Upper lobe of right lung (tissue), 1 donor: ENCODE measurements at regions not wholly inside any gene's neighbourhood (a gene's known extent, or its start where the extent isn't known, plus 50 kb on each side); places are given as distances from the start of the nearest gene placed in this dataset.

Experiments
- ATAC-seq: fragments of 200-7000 bp; cut with Tn5 transposase; one replicate; pipeline ENCODE4 v1.9.1; 2020; ENCODE audit warnings: mild to moderate bottlenecking, moderate library complexity
- DNase-seq: peaks from one replicate; pipeline ENCODE4 v3.0.0-alpha.2; 2020
- H3K27ac ChIP-seq: fragments of 200-600 bp; one replicate; pipeline ENCODE4 v1.8.0; 2022
- H3K27me3 ChIP-seq: fragments of 200-600 bp; one replicate; pipeline ENCODE4 v1.8.0; 2022; ENCODE audit warnings: mild to moderate bottlenecking
- H3K36me3 ChIP-seq: fragments of 200-600 bp; one replicate; pipeline ENCODE4 v1.8.0; 2022
- H3K4me1 ChIP-seq: fragments of 200-600 bp; one replicate; pipeline ENCODE4 v1.8.0; 2022
- H3K4me3 ChIP-seq: fragments of 200-600 bp; one replicate; pipeline ENCODE4 v1.8.0; 2022; ENCODE audit warnings: mild to moderate bottlenecking
- H3K9me3 ChIP-seq: fragments of 200-600 bp; one replicate; pipeline ENCODE4 v1.8.0; 2022
- intact Hi-C: fragments of 100-400 bp; cut with DNase I; formaldehyde crosslinking; loops from one replicate; pipeline ENCODE4 v1.11.0; 2022
- TF ChIP-seq, protein P1 (sequence below): fragments of 200-600 bp; IDR thresholded peaks from one replicate; pipeline ENCODE4 v1.8.0; 2022; ENCODE audit warnings: antibody characterized with exemption
- donor health status: DM: no; HTN: yes; CAD: no; lungs with severe emphysema.

DNA sequence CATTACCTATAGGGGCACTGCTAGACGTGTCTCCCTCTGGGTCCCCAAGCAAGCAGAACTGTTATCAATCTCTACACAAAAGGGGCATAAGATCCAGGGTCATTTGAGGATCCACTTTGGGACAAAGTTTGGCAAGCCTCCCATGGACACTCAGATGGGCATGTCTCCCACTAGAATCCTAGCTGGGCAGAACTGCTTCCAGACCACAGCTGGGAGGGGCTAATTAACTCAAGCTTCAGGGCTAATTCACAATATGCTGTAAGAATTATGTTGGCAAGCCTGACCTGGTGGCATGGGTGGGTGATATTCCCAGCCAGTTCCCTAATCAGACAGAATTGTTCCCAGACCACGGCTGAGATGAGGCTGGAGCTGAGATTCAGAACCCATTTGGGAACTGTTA lies 738.4 kb upstream of the FZD8 start:
- H3K27me3 ChIP-seq = no peaks in the 10 kb centered on the region
- no peak overlapping the region for H3K4me3 ChIP-seq
- ATAC-seq = no peak
- intact Hi-C loops = no loop called here
- no peak for DNase-seq
- H3K9me3 ChIP-seq = no peaks in the 10 kb centered on the region
- H3K27ac ChIP-seq = no peak overlapping the region
- H3K36me3 ChIP-seq = no peaks in the 10 kb centered on the region
- H3K4me1 ChIP-seq = no peaks in the 10 kb centered on the region
- TF ChIP-seq, protein P1, sequence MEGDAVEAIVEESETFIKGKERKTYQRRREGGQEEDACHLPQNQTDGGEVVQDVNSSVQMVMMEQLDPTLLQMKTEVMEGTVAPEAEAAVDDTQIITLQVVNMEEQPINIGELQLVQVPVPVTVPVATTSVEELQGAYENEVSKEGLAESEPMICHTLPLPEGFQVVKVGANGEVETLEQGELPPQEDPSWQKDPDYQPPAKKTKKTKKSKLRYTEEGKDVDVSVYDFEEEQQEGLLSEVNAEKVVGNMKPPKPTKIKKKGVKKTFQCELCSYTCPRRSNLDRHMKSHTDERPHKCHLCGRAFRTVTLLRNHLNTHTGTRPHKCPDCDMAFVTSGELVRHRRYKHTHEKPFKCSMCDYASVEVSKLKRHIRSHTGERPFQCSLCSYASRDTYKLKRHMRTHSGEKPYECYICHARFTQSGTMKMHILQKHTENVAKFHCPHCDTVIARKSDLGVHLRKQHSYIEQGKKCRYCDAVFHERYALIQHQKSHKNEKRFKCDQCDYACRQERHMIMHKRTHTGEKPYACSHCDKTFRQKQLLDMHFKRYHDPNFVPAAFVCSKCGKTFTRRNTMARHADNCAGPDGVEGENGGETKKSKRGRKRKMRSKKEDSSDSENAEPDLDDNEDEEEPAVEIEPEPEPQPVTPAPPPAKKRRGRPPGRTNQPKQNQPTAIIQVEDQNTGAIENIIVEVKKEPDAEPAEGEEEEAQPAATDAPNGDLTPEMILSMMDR = no peak

DNA sequence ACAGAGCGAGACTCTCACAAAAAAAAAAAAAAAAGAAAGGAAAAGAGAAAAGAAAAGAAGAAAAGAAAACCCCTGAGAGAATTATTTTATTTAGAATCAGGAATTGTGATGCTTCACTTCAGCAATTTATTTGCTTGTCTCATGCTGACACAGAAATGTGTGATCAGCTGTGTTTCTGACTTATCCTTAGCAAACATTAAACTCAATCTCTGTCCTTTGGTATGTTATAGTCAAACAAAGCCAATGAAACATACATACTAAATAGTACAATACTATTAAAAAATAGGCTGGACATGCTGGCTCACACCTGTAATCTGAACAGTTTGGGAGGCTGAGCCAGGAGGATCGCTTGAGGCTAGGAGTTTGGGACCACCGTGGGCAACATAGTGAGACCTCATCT lies 733.0 kb upstream of the FZD8 start:
- ATAC-seq (no peak), DNase-seq (no peak)
- intact Hi-C loops = no loop called here
- no peaks in the 10 kb centered on the region for H3K4me1 ChIP-seq
- H3K27ac ChIP-seq = no peak overlapping the region
- H3K27me3 ChIP-seq = no peaks in the 10 kb centered on the region
- TF ChIP-seq, protein P1 = no peak
- H3K9me3 ChIP-seq = no peaks in the 10 kb centered on the region
- H3K36me3 ChIP-seq = no peaks in the 10 kb centered on the region
- no peak overlapping the region for H3K4me3 ChIP-seq

DNA sequence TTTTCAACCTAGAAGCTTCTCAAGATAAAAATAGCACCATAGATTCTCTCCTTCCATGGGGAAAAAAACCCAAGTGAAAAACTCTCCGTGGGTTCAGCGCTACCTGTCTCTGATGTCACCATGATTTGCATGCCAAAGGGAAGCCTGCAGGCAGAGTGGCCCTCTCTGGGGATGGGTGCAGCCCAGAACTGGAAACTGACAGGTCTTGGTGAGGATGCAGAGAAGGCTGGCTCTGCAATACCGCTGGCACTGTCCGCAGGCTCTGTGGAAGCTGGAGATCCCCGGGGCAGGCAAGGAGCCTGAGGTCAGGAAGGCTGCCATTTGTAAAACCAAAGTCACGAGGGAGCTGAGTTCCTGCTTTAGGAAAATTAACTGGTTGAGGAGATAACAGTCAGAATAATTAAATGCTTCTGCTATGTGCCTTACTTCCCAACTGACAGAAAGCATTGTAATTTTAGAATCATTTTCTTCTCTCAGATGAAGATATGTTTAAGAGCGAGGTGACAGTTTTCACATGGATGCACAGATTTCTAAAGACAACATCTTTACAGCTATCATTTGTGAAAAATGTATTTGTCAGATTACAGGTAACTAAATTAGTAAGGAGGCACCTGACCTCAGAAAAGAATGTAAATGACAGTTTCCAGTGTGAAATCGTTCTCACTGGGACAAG lies 731.5 kb upstream of the FZD8 start:
- Histone ChIP-seq H3K4me1 (no peaks in the 10 kb centered on the region), H3K27me3 (no peaks in the 10 kb centered on the region), H3K9me3 (no peaks in the 10 kb centered on the region), H3K36me3 (no peaks in the 10 kb centered on the region), H3K27ac (no peak overlapping the region), H3K4me3 (no peak overlapping the region)
- no peak for ATAC-seq
- no peak for DNase-seq
- intact Hi-C loops = no loop called here
- TF ChIP-seq, protein P1 = no peak

DNA sequence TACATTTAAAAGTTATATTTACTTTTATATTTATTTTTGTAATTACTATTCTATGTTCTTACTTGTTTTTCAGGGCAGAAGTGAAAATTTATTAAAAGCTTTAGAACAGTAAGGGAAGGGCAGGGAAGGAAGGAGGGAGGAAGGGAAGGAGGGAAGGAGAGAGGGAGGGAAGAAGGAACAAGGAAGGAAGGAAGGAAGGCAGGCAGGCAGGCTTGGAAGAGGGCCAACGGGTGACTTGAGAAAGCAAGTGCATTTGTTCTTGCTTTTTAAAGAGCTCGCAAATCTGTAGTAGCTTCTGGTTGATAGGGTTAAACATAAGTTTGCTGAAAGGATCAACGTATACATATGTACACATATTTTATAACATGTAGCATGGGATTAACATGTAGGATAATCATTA lies 725.3 kb upstream of the FZD8 start:
- Histone ChIP-seq H3K9me3 (no peaks in the 10 kb centered on the region), H3K36me3 (no peaks in the 10 kb centered on the region), H3K27me3 (no peaks in the 10 kb centered on the region), H3K4me1 (no peaks in the 10 kb centered on the region), H3K27ac (no peak overlapping the region), H3K4me3 (no peak overlapping the region)
- intact Hi-C loops = no loop called here
- TF ChIP-seq, protein P1 = no peak
- DNase-seq = no peak
- no peak for ATAC-seq

DNA sequence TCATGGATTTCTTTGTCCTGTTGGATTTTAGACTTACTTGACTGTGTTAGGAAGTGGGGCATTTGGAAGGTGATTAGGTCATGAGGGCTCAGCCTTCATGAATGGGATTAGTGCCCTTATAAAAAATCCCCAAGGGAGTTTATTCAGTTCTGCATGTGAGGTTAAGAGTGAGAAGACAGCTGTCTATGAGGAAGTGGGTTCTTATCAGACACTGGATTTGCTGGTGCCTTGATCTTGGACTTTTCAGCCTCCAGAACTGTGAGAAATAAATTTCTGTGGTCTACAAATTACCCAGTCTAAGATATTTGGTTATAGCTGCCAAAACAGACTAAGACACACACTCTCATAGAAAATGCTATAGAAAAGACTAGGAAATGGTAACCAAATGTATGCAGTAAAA lies 724.7 kb upstream of the FZD8 start:
- Histone ChIP-seq H3K4me1 (no peaks in the 10 kb centered on the region), H3K4me3 (no peak overlapping the region), H3K27me3 (no peaks in the 10 kb centered on the region), H3K9me3 (no peaks in the 10 kb centered on the region), H3K36me3 (no peaks in the 10 kb centered on the region), H3K27ac (no peak overlapping the region)
- TF ChIP-seq, protein P1 = no peak
- ATAC-seq (no peak), DNase-seq (no peak)
- intact Hi-C loops = no loop called here

DNA sequence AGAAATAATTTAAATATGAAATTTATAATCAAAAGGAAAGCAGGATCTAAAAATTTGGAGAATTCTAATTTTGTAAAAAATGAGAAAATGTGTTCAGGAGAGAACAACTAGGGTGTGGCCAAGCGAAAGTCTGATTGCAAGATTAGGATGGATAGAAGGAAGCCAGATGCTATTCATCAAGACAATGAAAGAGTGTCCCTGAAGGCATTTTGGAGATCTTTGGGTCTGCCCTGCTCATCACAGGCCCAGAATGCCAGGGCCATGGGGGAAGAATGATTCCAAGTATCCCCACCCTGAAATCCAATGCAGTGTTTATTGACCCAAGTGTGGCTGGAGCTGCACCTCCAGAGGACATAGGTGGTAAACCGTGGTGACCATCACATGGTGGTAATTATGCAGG lies 724.0 kb upstream of the FZD8 start:
- TF ChIP-seq, protein P1 = no peak
- H3K27me3 ChIP-seq = no peaks in the 10 kb centered on the region
- intact Hi-C loops = no loop called here
- no peaks in the 10 kb centered on the region for H3K4me1 ChIP-seq
- DNase-seq (no peak), ATAC-seq (no peak)
- no peak overlapping the region for H3K4me3 ChIP-seq
- no peaks in the 10 kb centered on the region for H3K36me3 ChIP-seq
- no peaks in the 10 kb centered on the region for H3K9me3 ChIP-seq
- no peak overlapping the region for H3K27ac ChIP-seq
